GM21737 (cell line): ENCODE measurements at regions not wholly inside any gene's neighbourhood (a gene's known extent, or its start where the extent isn't known, plus 50 kb on each side); places are given as distances from the start of the nearest gene placed in this dataset.

ENCODE experiments used
- ATAC-seq: cut with Tn5 transposase; IDR thresholded peaks from one replicate; pipeline ENCODE4 v1.9.1; 2021; ENCODE audit warnings: mild to moderate bottlenecking, moderate library complexity; ENCODE audit not compliant: unreplicated experiment

- ATAC-seq, result no peak
These were observed 131.8 kb upstream of the JARID2 start for GRCh38 chr6:15114061-15114460.

- no peak for ATAC-seq
These were observed 129.0 kb upstream of the JARID2 start for GRCh38 chr6:15116889-15117288.

- ATAC-seq, result no peak
These were observed 124.4 kb upstream of the JARID2 start for GRCh38 chr6:15121443-15121842.

- ATAC-seq, result no peak
These were observed 123.8 kb upstream of the JARID2 start for GRCh38 chr6:15121977-15122550.

- no peak for ATAC-seq
These were observed 116.0 kb upstream of the JARID2 start for GRCh38 chr6:15129887-15130286.

GRCh38 chr6:15131234-15131633 is 114.6 kb upstream of the JARID2 start:
- no peak for ATAC-seq

GRCh38 chr6:15131651-15132061 is 114.2 kb upstream of the JARID2 start:
- no peak for ATAC-seq

- ATAC-seq, result no peak
These were observed 113.7 kb upstream of the JARID2 start for GRCh38 chr6:15132167-15132566.

- ATAC-seq, result no peak
These were observed 112.8 kb upstream of the JARID2 start for GRCh38 chr6:15132854-15133670.

GRCh38 chr6:15137086-15137485 is 108.8 kb upstream of the JARID2 start:
- ATAC-seq, result no peak

GRCh38 chr6:15143086-15143485 is 102.8 kb upstream of the JARID2 start:
- no peak for ATAC-seq

GRCh38 chr6:15143540-15143939 is 102.3 kb upstream of the JARID2 start:
- no peak for ATAC-seq

- ATAC-seq, result no peak
These were observed 100.0 kb upstream of the JARID2 start for GRCh38 chr6:15145821-15146220.

GRCh38 chr6:15147827-15148226 is 98.0 kb upstream of the JARID2 start:
- ATAC-seq, result no peak

- ATAC-seq, result no peak
These were observed 97.4 kb upstream of the JARID2 start for GRCh38 chr6:15148356-15148946.

GRCh38 chr6:15150207-15150606 is 95.7 kb upstream of the JARID2 start:
- ATAC-seq, result no peak

GRCh38 chr6:15152700-15153099 is 93.2 kb upstream of the JARID2 start:
- no peak for ATAC-seq

- no peak for ATAC-seq
These were observed 92.7 kb upstream of the JARID2 start for GRCh38 chr6:15153191-15153590.

GRCh38 chr6:15157479-15157878 is 88.4 kb upstream of the JARID2 start:
- no peak for ATAC-seq

GRCh38 chr6:15158821-15159619 is 86.8 kb upstream of the JARID2 start:
- ATAC-seq, result no peak

GRCh38 chr6:15160812-15161211 is 85.1 kb upstream of the JARID2 start:
- ATAC-seq, result no peak
